Brain microvascular endothelial cell (primary cell): ENCODE measurements at regions not wholly inside any gene's neighbourhood (a gene's known extent, or its start where the extent isn't known, plus 50 kb on each side); places are given as distances from the start of the nearest gene placed in this dataset.

Experiments used
- DNase-seq: peaks from one replicate; pipeline ENCODE4 v3.0.0-alpha.2; 2020
- H3K27ac ChIP-seq: fragments of 250-450 bp; sonication (Bioruptor Pico); 2 replicates; pipeline ENCODE4 v1.5.1; 2020; ENCODE audit warnings: mild to moderate bottlenecking, moderate library complexity
- H3K27me3 ChIP-seq: fragments of 250-450 bp; sonication (Bioruptor Pico); replicated peaks from 2 replicates; pipeline ENCODE4 v1.5.1; 2020; ENCODE audit warnings: mild to moderate bottlenecking
- H3K36me3 ChIP-seq: fragments of 250-450 bp; sonication (Bioruptor Pico); replicated peaks from 2 replicates; pipeline ENCODE4 v1.5.1; 2020; ENCODE audit warnings: mild to moderate bottlenecking
- H3K4me3 ChIP-seq: 2 replicates; pipeline ENCODE4 v1.5.1; 2011; ENCODE audit warnings: low read depth, mild to moderate bottlenecking, control low read depth, low read length, moderate library complexity
- in situ Hi-C: cut with HindIII; loops from 2 replicates; pipeline ENCODE4 v1.10.0; 2017; ENCODE audit warnings: low sequenced_read_pairs, low pct_ligation_motif_present
- TF ChIP-seq, protein P1 (sequence below): IDR thresholded peaks from 2 replicates; pipeline ENCODE4 v1.5.1; 2011; ENCODE audit warnings: low read depth, mild to moderate bottlenecking, moderate library complexity, low read length, control low read depth, inconsistent platforms; ENCODE audit errors: missing control alignments

GRCh38 chr11:90564531-90564930 lies 341.7 kb upstream of the CHORDC1 start:
- in situ Hi-C loops, result no loop called here
- Histone ChIP-seq H3K27me3 (no peaks in the 10 kb centered on the region), H3K36me3 (no peaks in the 10 kb centered on the region), H3K27ac (no peak overlapping the region), H3K4me3 (no peak overlapping the region)
- TF ChIP-seq, protein P1, sequence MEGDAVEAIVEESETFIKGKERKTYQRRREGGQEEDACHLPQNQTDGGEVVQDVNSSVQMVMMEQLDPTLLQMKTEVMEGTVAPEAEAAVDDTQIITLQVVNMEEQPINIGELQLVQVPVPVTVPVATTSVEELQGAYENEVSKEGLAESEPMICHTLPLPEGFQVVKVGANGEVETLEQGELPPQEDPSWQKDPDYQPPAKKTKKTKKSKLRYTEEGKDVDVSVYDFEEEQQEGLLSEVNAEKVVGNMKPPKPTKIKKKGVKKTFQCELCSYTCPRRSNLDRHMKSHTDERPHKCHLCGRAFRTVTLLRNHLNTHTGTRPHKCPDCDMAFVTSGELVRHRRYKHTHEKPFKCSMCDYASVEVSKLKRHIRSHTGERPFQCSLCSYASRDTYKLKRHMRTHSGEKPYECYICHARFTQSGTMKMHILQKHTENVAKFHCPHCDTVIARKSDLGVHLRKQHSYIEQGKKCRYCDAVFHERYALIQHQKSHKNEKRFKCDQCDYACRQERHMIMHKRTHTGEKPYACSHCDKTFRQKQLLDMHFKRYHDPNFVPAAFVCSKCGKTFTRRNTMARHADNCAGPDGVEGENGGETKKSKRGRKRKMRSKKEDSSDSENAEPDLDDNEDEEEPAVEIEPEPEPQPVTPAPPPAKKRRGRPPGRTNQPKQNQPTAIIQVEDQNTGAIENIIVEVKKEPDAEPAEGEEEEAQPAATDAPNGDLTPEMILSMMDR, result no peak
- no peak for DNase-seq

- no peak for DNase-seq
- Histone ChIP-seq H3K36me3 (no peaks in the 10 kb centered on the region), H3K27me3 (no peaks in the 10 kb centered on the region), H3K27ac (no peak overlapping the region), H3K4me3 (no peak overlapping the region)
- in situ Hi-C loops, result no loop called here
- TF ChIP-seq, protein P1, result no peak
Observed at GRCh38 chr11:90558328-90558865, 335.5 kb upstream of the CHORDC1 start.

GRCh38 chr11:90556606-90557005 lies 333.8 kb upstream of the CHORDC1 start:
- Histone ChIP-seq H3K4me3 (no peak overlapping the region), H3K36me3 (no peaks in the 10 kb centered on the region), H3K27ac (no peak overlapping the region), H3K27me3 (no peaks in the 10 kb centered on the region)
- in situ Hi-C loops, result no loop called here
- no peak for DNase-seq
- TF ChIP-seq, protein P1, result no peak

DNA sequence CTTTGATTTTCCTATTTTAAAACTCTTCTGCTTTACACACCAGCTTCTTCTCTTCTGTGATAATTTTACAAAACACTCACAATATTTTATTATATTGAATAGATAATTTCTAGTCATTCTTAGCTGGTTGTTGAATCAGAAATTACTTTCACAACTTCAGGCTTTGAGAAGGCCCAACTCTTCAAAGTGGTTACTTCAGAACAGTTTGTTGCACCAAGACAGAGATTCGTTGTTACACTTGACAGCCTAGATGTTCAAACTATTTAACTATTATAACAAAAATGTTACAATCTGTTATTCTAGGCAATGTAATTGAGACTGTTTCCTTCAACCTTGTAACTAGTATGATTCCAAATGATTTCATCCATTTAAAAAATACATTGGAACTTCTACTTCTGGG lies 333.2 kb upstream of the CHORDC1 start:
- DNase-seq, result no peak
- no peaks in the 10 kb centered on the region for H3K27me3 ChIP-seq
- no peak overlapping the region for H3K4me3 ChIP-seq
- H3K36me3 ChIP-seq, result no peaks in the 10 kb centered on the region
- in situ Hi-C loops, result no loop called here
- TF ChIP-seq, protein P1, result no peak
- H3K27ac ChIP-seq, result no peak overlapping the region

GRCh38 chr11:90555477-90555876 lies 332.6 kb upstream of the CHORDC1 start:
- no peak overlapping the region for H3K4me3 ChIP-seq
- in situ Hi-C loops, result no loop called here
- DNase-seq, result no peak
- H3K27ac ChIP-seq, result no peak overlapping the region
- no peaks in the 10 kb centered on the region for H3K27me3 ChIP-seq
- TF ChIP-seq, protein P1, result no peak
- no peaks in the 10 kb centered on the region for H3K36me3 ChIP-seq

GRCh38 chr11:90542092-90542491 lies 319.2 kb upstream of the CHORDC1 start:
- TF ChIP-seq, protein P1, result no peak
- no peaks in the 10 kb centered on the region for H3K27me3 ChIP-seq
- in situ Hi-C loops, result no loop called here
- no peaks in the 10 kb centered on the region for H3K36me3 ChIP-seq
- no peak for DNase-seq
- H3K27ac ChIP-seq, result no peak overlapping the region
- H3K4me3 ChIP-seq, result no peak overlapping the region
